ENCODE measurements at regions not wholly inside any gene's neighbourhood (a gene's known extent, or its start where the extent isn't known, plus 50 kb on each side); places are given as distances from the start of the nearest gene placed in this dataset.

DNA sequence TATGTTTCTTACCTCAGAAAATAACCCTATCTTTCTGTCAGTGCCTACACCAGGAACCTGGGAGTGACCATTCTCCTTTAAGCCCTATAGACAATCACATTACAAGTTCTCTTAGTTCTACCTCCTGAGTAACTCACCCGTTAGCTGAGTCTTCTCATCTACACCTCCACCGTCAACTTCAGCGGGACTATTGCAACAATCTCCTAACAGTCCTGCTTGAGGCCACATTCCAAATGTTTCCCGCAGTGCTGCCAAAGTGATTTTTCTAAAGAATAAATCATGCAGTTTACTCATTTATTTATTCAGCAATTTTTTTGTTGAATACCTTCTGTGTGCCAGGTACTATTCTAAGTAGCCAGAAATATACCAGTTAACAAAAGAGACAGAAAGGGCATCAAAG is 285.0 kb upstream of the GRIP1 start:
- Histone ChIP-seq H3K9ac (ENCODE audit: insufficient read depth, low read depth, low read length) (no peak overlapping the region), H3K27ac (ENCODE audit: extremely low read length, insufficient read depth, low read length) (no peak overlapping the region), H3K27me3 (ENCODE audit: control insufficient read depth in 1 of 2, insufficient read depth in 2 of 2, low read length in 2 of 2) (no peaks in the 10 kb centered on the region; a peak in 1 of 5 replicates), H3K4me1 (ENCODE audit: insufficient read depth, low read length) (no peaks in the 10 kb centered on the region), H3K79me2 (ENCODE audit: insufficient read depth, low read length) (no peaks in the 10 kb centered on the region), H3K4me3 (replicated peaks in 1 of 3; ENCODE audit: insufficient read depth in 1 of 3, low read depth in 2 of 3, low read length in 3 of 3) (no peak overlapping the region), H2AFZ (ENCODE audit: low read length) (no peak overlapping the region), H3K4me2 (ENCODE audit: low read depth, low read length) (no peak overlapping the region), H3K9me3 (ENCODE audit: low read length) (no peaks in the 10 kb centered on the region), H3K36me3 (replicated peaks in 1 of 2; ENCODE audit: control insufficient read depth in 1 of 2, insufficient read depth in 2 of 2, low read length in 2 of 2) (no peaks in the 10 kb centered on the region), H4K20me1 (ENCODE audit: insufficient read depth, low read length) (no peaks in the 10 kb centered on the region)
- no peak for DNase-seq (ENCODE audit: low spot score)
- in situ Hi-C loops (cut with HindIII; ENCODE audit: extremely low pct_ligation_motif_present, low pct_unique_long_range_greater_than_20kb) (no loop called here), intact Hi-C loops (cut with micrococcal nuclease; ENCODE audit: unreplicated experiment) (no loop called here)
- TF ChIP-seq, protein P1, sequence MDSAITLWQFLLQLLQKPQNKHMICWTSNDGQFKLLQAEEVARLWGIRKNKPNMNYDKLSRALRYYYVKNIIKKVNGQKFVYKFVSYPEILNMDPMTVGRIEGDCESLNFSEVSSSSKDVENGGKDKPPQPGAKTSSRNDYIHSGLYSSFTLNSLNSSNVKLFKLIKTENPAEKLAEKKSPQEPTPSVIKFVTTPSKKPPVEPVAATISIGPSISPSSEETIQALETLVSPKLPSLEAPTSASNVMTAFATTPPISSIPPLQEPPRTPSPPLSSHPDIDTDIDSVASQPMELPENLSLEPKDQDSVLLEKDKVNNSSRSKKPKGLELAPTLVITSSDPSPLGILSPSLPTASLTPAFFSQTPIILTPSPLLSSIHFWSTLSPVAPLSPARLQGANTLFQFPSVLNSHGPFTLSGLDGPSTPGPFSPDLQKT (CRISPR knock-in tag; IDR thresholded peaks at IDR 0.05; ENCODE audit: borderline replicate concordance) = no peak
- TF ChIP-seq ESRRA (CRISPR knock-in tag; IDR thresholded peaks at IDR 0.05; ENCODE audit: low read depth) (no peak), RFXANK (CRISPR knock-in tag; IDR thresholded peaks at IDR 0.05) (no peak), ZNF251 (CRISPR knock-in tag; IDR thresholded peaks at IDR 0.05) (no peak), RARA (CRISPR knock-in tag; IDR thresholded peaks at IDR 0.05) (no peak), PPARG (CRISPR knock-in tag; conservative IDR thresholded peaks at IDR 0.05) (no peak), TRIM24 (CRISPR knock-in tag; IDR thresholded peaks at IDR 0.05) (no peak), KAT2B (IDR thresholded peaks at IDR 0.05; ENCODE audit: borderline replicate concordance, low read depth, low read length) (no peak), HOXA3 (CRISPR knock-in tag; IDR thresholded peaks at IDR 0.05) (no peak), ZNF577 (CRISPR knock-in tag; IDR thresholded peaks at IDR 0.05; ENCODE audit: borderline replicate concordance, low read depth) (no peak), PHF8 (CRISPR knock-in tag; IDR thresholded peaks at IDR 0.05) (no peak)
- TF ChIP-seq, protein P2, sequence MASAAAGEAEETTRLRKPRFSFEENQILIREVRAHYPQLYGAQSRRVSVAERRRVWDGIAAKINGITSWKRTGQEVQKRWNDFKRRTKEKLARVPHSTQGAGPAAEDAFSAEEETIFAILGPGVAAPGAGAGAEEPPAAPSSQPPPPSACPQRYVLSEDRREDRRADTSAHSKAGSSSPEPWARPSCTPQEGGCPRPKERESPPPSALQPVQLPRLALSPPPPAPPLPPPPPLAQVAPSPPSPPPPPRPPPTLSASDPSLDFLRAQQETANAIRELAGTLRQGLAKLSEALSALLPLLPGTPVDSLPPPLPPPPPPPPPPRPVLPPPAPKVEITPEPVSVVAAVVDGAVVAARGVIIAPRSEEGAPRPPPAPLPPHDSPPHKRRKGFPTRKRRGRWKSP (CRISPR knock-in tag; IDR thresholded peaks at IDR 0.05) = no peak
- TF ChIP-seq, protein P3, sequence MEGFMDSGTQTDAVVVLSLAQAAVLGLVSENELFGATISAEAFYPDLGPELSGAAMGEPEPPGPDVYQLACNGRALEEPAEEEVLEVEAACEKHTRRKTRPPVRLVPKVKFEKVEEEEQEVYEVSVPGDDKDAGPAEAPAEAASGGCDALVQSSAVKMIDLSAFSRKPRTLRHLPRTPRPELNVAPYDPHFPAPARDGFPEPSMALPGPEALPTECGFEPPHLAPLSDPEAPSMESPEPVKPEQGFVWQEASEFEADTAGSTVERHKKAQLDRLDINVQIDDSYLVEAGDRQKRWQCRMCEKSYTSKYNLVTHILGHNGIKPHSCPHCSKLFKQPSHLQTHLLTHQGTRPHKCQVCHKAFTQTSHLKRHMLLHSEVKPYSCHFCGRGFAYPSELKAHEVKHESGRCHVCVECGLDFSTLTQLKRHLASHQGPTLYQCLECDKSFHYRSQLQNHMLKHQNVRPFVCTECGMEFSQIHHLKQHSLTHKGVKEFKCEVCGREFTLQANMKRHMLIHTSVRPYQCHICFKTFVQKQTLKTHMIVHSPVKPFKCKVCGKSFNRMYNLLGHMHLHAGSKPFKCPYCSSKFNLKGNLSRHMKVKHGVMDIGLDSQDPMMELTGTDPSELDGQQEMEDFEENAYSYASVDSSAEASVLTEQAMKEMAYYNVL (CRISPR knock-in tag; IDR thresholded peaks at IDR 0.05; ENCODE audit: borderline replicate concordance) = no peak
- TF ChIP-seq, protein P4, sequence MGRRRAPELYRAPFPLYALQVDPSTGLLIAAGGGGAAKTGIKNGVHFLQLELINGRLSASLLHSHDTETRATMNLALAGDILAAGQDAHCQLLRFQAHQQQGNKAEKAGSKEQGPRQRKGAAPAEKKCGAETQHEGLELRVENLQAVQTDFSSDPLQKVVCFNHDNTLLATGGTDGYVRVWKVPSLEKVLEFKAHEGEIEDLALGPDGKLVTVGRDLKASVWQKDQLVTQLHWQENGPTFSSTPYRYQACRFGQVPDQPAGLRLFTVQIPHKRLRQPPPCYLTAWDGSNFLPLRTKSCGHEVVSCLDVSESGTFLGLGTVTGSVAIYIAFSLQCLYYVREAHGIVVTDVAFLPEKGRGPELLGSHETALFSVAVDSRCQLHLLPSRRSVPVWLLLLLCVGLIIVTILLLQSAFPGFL (CRISPR knock-in tag; IDR thresholded peaks at IDR 0.05) = no peak
- TF ChIP-seq, protein P5, sequence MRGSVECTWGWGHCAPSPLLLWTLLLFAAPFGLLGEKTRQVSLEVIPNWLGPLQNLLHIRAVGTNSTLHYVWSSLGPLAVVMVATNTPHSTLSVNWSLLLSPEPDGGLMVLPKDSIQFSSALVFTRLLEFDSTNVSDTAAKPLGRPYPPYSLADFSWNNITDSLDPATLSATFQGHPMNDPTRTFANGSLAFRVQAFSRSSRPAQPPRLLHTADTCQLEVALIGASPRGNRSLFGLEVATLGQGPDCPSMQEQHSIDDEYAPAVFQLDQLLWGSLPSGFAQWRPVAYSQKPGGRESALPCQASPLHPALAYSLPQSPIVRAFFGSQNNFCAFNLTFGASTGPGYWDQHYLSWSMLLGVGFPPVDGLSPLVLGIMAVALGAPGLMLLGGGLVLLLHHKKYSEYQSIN (CRISPR knock-in tag; IDR thresholded peaks at IDR 0.05; ENCODE audit: borderline replicate concordance) = no peak
- ChIA-PET POLR2A (no interaction called here), CTCF (ENCODE audit: low intra/inter-chr PET ratio, low total read pairs) (no interaction called here)
- WGBS (ENCODE audit: low lambda C conversion rate) = 3% methylated on average over 4 of the region's 4 CpGs
- no TSS peak for BruUV-seq (replicated peaks)
- FAIRE-seq = no peak
- ATAC-seq = no peak

All from HepG2 (cell line).